ENCODE measurements at regions not wholly inside any gene's neighbourhood (a gene's known extent, or its start where the extent isn't known, plus 50 kb on each side); places are given as distances from the start of the nearest gene placed in this dataset.

DNA sequence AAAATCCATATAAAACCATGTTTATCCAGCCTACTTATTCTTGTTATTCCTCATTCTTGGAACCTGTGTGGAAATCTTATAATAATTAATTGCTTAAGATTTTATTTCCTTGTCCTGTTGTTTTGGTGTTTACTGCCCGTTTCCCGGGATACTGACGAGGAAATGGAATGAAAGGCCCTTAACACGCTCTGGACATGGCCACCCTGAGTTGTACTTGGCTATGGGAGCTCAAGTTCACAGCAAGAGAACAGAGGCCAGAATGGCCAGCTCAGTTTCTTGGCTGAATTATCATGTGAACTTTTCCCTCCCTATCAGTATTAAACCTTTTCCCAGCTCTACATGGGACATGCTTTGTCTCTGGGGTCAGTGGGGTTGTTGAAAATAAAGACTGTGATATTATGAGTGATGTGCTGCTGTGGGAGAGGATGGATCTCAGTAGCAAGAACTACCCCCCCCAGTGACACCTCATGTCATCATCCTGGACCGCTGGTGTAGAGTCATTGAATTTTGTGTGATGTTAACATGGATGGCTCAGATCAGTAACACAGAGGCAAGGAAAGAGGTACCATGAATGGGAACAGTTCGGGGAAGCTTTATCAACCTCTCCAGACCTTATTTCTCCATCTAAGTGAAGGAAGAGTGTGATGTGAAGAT is 87.0 kb upstream of the IGFBP3 start:
- TF ChIP-seq ARNT (IDR thresholded peaks at IDR 0.05) (no peak), ZNF384 (IDR thresholded peaks at IDR 0.05) (no peak), FOXK2 (IDR thresholded peaks at IDR 0.05) (no peak), HDGF (IDR thresholded peaks at IDR 0.05; ENCODE audit: borderline replicate concordance) (no peak), ELF4 (IDR thresholded peaks at IDR 0.05) (no peak), SP1 (IDR thresholded peaks at IDR 0.05) (no peak), BHLHE40 (IDR thresholded peaks at IDR 0.05; ENCODE audit: borderline replicate concordance) (no peak), TARDBP (IDR thresholded peaks at IDR 0.05) (no peak), SUZ12 (IDR thresholded peaks at IDR 0.05) (no peak), LEF1 (IDR thresholded peaks at IDR 0.05; ENCODE audit: borderline replicate concordance) (no peak), L3MBTL2 (conservative IDR thresholded peaks at IDR 0.05) (no peak), CTBP1 (IDR thresholded peaks at IDR 0.05; ENCODE audit: borderline replicate concordance) (no peak), FOXM1 (IDR thresholded peaks at IDR 0.05; ENCODE audit: borderline replicate concordance) (no peak), NFRKB (IDR thresholded peaks at IDR 0.05) (no peak), FOXA1 (IDR thresholded peaks at IDR 0.05) (no peak)
- ChIA-PET CTCF (no interaction called here), POLR2A (no interaction called here)
- no peak for DNase-seq (ENCODE audit: extremely low spot score)

DNA sequence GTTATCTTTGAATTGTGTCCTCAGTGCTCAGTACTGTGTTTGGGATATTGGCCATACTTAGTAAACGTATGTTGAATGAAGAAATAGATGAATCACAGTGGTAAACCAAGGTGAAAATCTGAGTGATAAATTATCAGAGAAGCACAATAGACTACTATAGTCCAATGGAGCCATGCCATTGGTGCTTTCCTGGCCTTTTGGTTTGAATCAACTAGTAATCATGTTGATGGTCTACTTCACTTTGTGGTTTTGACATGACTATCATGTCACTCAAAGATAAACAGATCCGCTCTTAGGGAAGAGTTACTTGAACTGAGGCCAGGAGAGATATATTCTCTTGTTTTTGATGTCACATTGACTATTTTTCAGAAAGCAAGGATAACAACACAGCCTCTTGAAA is 86.1 kb upstream of the IGFBP3 start:
- CTCF ChIA-PET: no interaction called here
- POLR2A ChIA-PET: no interaction called here
- no peak for DNase-seq (ENCODE audit: extremely low spot score)
- TF ChIP-seq SP1 (IDR thresholded peaks at IDR 0.05) (no peak), HDGF (IDR thresholded peaks at IDR 0.05; ENCODE audit: borderline replicate concordance) (no peak), CTBP1 (IDR thresholded peaks at IDR 0.05; ENCODE audit: borderline replicate concordance) (no peak), L3MBTL2 (conservative IDR thresholded peaks at IDR 0.05) (no peak)

GRCh38 chr7:46006723-46007122 is 85.7 kb upstream of the IGFBP3 start:
- no peak for DNase-seq (ENCODE audit: extremely low spot score)
- ChIA-PET CTCF (no interaction called here), POLR2A (no interaction called here)
- TF ChIP-seq SP1 (IDR thresholded peaks at IDR 0.05): no peak
- TF ChIP-seq ZNF384 (IDR thresholded peaks at IDR 0.05): no peak
- TF ChIP-seq TARDBP (IDR thresholded peaks at IDR 0.05): no peak
- TF ChIP-seq ARNT (IDR thresholded peaks at IDR 0.05): no peak
- TF ChIP-seq BHLHE40 (IDR thresholded peaks at IDR 0.05; ENCODE audit: borderline replicate concordance): no peak
- TF ChIP-seq ELF4 (IDR thresholded peaks at IDR 0.05): no peak
- TF ChIP-seq NFRKB (IDR thresholded peaks at IDR 0.05): no peak
- TF ChIP-seq, protein P1, sequence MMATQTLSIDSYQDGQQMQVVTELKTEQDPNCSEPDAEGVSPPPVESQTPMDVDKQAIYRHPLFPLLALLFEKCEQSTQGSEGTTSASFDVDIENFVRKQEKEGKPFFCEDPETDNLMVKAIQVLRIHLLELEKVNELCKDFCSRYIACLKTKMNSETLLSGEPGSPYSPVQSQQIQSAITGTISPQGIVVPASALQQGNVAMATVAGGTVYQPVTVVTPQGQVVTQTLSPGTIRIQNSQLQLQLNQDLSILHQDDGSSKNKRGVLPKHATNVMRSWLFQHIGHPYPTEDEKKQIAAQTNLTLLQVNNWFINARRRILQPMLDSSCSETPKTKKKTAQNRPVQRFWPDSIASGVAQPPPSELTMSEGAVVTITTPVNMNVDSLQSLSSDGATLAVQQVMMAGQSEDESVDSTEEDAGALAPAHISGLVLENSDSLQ (IDR thresholded peaks at IDR 0.05): no peak
- TF ChIP-seq SUZ12 (IDR thresholded peaks at IDR 0.05): no peak
- no peak for TF ChIP-seq FOXA1 (IDR thresholded peaks at IDR 0.05)
- TF ChIP-seq HDGF (IDR thresholded peaks at IDR 0.05; ENCODE audit: borderline replicate concordance): no peak
- no peak for TF ChIP-seq CTBP1 (IDR thresholded peaks at IDR 0.05; ENCODE audit: borderline replicate concordance)
- no peak for TF ChIP-seq FOXM1 (IDR thresholded peaks at IDR 0.05; ENCODE audit: borderline replicate concordance)
- no peak for TF ChIP-seq L3MBTL2 (conservative IDR thresholded peaks at IDR 0.05)
- no peak for TF ChIP-seq LEF1 (IDR thresholded peaks at IDR 0.05; ENCODE audit: borderline replicate concordance)

GRCh38 chr7:46006212-46006611 is 85.1 kb upstream of the IGFBP3 start:
- ChIA-PET POLR2A (no interaction called here), CTCF (no interaction called here)
- no peak for TF ChIP-seq FOXK2 (IDR thresholded peaks at IDR 0.05)
- TF ChIP-seq L3MBTL2 (conservative IDR thresholded peaks at IDR 0.05): no peak
- TF ChIP-seq SP1 (IDR thresholded peaks at IDR 0.05): no peak
- TF ChIP-seq CTBP1 (IDR thresholded peaks at IDR 0.05; ENCODE audit: borderline replicate concordance): no peak
- TF ChIP-seq FOXM1 (IDR thresholded peaks at IDR 0.05; ENCODE audit: borderline replicate concordance): no peak
- no peak for TF ChIP-seq TARDBP (IDR thresholded peaks at IDR 0.05)
- no peak for TF ChIP-seq FOXA1 (IDR thresholded peaks at IDR 0.05)
- TF ChIP-seq LEF1 (IDR thresholded peaks at IDR 0.05; ENCODE audit: borderline replicate concordance): no peak
- TF ChIP-seq, protein P1 (IDR thresholded peaks at IDR 0.05): no peak
- TF ChIP-seq ELF4 (IDR thresholded peaks at IDR 0.05): no peak
- TF ChIP-seq BHLHE40 (IDR thresholded peaks at IDR 0.05; ENCODE audit: borderline replicate concordance): no peak
- no peak for TF ChIP-seq NFRKB (IDR thresholded peaks at IDR 0.05)
- no peak for TF ChIP-seq ZNF384 (IDR thresholded peaks at IDR 0.05)
- TF ChIP-seq SUZ12 (IDR thresholded peaks at IDR 0.05): no peak
- no peak for DNase-seq (ENCODE audit: extremely low spot score)

GRCh38 chr7:46004965-46005364 is 83.9 kb upstream of the IGFBP3 start:
- TF ChIP-seq TARDBP (IDR thresholded peaks at IDR 0.05): no peak
- ChIA-PET POLR2A (no interaction called here), CTCF (no interaction called here)
- DNase-seq (ENCODE audit: extremely low spot score): no peak

GRCh38 chr7:46003896-46004875 is 83.1 kb upstream of the IGFBP3 start:
- no peak for DNase-seq (ENCODE audit: extremely low spot score)
- ChIA-PET CTCF (interaction anchor here (0.6 kb wide), 1 partner anchor 8 kb away, joined by 4 read pairs; no protein-coding TSS in a partner anchor), POLR2A (no interaction called here)
- TF ChIP-seq CTBP1 (IDR thresholded peaks at IDR 0.05; ENCODE audit: borderline replicate concordance): no peak
- TF ChIP-seq ELF4 (IDR thresholded peaks at IDR 0.05): no peak
- TF ChIP-seq TARDBP (IDR thresholded peaks at IDR 0.05): no peak
- TF ChIP-seq FOXA1 (IDR thresholded peaks at IDR 0.05): no peak

Data from HEK293T (cell line).